ENCODE measurements at regions not wholly inside any gene's neighbourhood (a gene's known extent, or its start where the extent isn't known, plus 50 kb on each side); places are given as distances from the start of the nearest gene placed in this dataset.

GRCh38 chr4:104211657-104212056 is 283.0 kb downstream of the CXXC4 start:
- Histone ChIP-seq H4K20me1 (ENCODE audit: control insufficient read depth, insufficient read depth, insufficient read length) (no peaks in the 10 kb centered on the region), H2BK20ac (ENCODE audit: low read depth, low read length, poor library complexity, severe bottlenecking) (no peak overlapping the region), H2BK120ac (ENCODE audit: low read depth, low read length, poor library complexity, severe bottlenecking) (no peak overlapping the region), H3K9me3 (ENCODE audit: control insufficient read depth, low read depth, low read length) (no peaks in the 10 kb centered on the region), H2BK5ac (ENCODE audit: insufficient read length, low read length) (no peak overlapping the region), H3K18ac (ENCODE audit: insufficient read length, low read depth, low read length) (no peak overlapping the region), H2AK5ac (ENCODE audit: insufficient read length, low read length) (no peak overlapping the region), H3K79me1 (ENCODE audit: insufficient read depth, low read depth, low read length, poor library complexity, severe bottlenecking) (no peaks in the 10 kb centered on the region), H3K23me2 (ENCODE audit: insufficient read length, low read depth, low read length, poor library complexity, severe bottlenecking) (no peaks in the 10 kb centered on the region), H3T11ph (ENCODE audit: low read length) (no peak overlapping the region), H3K14ac (ENCODE audit: insufficient read depth, low read length) (no peak overlapping the region), H3K4me1 (ENCODE audit: insufficient read depth, low read length) (no peaks in the 10 kb centered on the region), H3K4me2 (ENCODE audit: insufficient read depth, insufficient read length, low read length) (no peak overlapping the region), H3K79me2 (ENCODE audit: insufficient read depth, low read length) (no peaks in the 10 kb centered on the region), H2AFZ (ENCODE audit: low read length) (no peak overlapping the region), H4K91ac (ENCODE audit: insufficient read length, low read depth, low read length) (no peak overlapping the region), H3K27ac (ENCODE audit: insufficient read length, low read depth, low read length) (no peak overlapping the region), H4K5ac (ENCODE audit: insufficient read length, low read depth, low read length) (no peak overlapping the region), H4K8ac (replicated peaks; ENCODE audit: insufficient read length, low read depth, low read length) (no peak overlapping the region), H3K27me3 (ENCODE audit: insufficient read depth, low read length) (no peaks in the 10 kb centered on the region), H3K9ac (ENCODE audit: extremely low read depth, insufficient read length, low read length) (no peak overlapping the region), H3K56ac (ENCODE audit: insufficient read length, low read depth, low read length) (no peak overlapping the region), H2BK12ac (ENCODE audit: insufficient read length, low read depth, low read length) (no peak overlapping the region), H2BK15ac (ENCODE audit: low read depth, low read length) (no peak overlapping the region), H3K23ac (ENCODE audit: insufficient read length, low read depth, low read length) (no peak overlapping the region), H3K4ac (ENCODE audit: low read depth, low read length) (no peak overlapping the region)
- no peak for TF ChIP-seq CTCF (conservative IDR thresholded peaks at IDR 0.05)
- H3K27me3 Mint-ChIP-seq (ENCODE audit: low read depth), result no peaks in the 10 kb centered on the region
- no peaks in the 10 kb centered on the region for H3K36me3 Mint-ChIP-seq (ENCODE audit: insufficient read depth in 1 of 3, low read depth in 3 of 3)
- peaks cover 5 to 6% of the 10 kb centered on the region in 2 experiments for H3K4me1 Mint-ChIP-seq
- no peak for DNase-seq
- no peak overlapping the region for H3K27ac Mint-ChIP-seq
- WGBS (ENCODE audit: extremely low coverage, insufficient read length, low lambda C conversion rate), result no CpG with 5 or more reads among the region's 2 CpGs
- H3K9me3 Mint-ChIP-seq, result peaks cover 0 to 4% of the 10 kb centered on the region in 2 experiments; a peak in 1 of 5 replicates
- no peak overlapping the region for H3K4me3 Mint-ChIP-seq

Measured in H9 (cell line).